ENCODE measurements at regions not wholly inside any gene's neighbourhood (a gene's known extent, or its start where the extent isn't known, plus 50 kb on each side); places are given as distances from the start of the nearest gene placed in this dataset.

DNA sequence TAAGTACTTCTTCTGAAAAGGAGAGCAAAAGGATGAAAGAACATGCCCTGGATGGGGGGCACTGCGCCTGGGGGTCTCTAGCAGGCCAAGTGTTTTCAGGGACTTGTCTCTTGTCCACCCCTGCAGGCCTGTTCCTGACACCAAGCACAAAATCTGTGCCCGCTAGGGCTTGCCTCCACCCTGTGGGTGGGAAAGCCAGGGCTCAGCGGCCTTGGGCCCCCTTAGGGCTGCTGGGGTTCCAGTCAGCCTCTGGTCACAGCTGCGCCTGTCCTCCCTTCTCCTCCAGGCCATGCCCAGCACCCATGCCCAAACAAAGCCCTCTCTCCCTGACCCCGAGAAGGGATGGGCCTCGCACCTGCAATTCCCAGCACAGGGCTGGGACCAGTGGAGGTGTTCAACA is 71.1 kb upstream of the TRPM1 start:
- Histone ChIP-seq H3K27me3 (ENCODE audit: insufficient read depth, low read length) (no peaks in the 10 kb centered on the region), H3K9me3 (ENCODE audit: low read depth, low read length) (no peaks in the 10 kb centered on the region), H3K4me2 (ENCODE audit: insufficient read depth, low read length) (no peak overlapping the region), H4K20me1 (ENCODE audit: insufficient read depth, low read length) (no peaks in the 10 kb centered on the region), H3K4me3 (ENCODE audit: insufficient read depth, low read length) (no peak overlapping the region), H3K79me2 (ENCODE audit: insufficient read depth, low read length) (no peaks in the 10 kb centered on the region), H3K36me3 (ENCODE audit: insufficient read depth, low read length) (no peaks in the 10 kb centered on the region), H3K27ac (ENCODE audit: low read depth, low read length) (no peak overlapping the region), H3K4me1 (ENCODE audit: insufficient read depth, low read length) (no peaks in the 10 kb centered on the region), H2AFZ (ENCODE audit: low read length) (no peak overlapping the region)
- TF ChIP-seq CTCF (IDR thresholded peaks at IDR 0.05; ENCODE audit: extremely low read depth, low read depth, low read length), result no peak
- DNase-seq (ENCODE audit: insufficient read length, low spot score, missing footprints), result no peak

GRCh38 chr15:31173790-31174450 is 72.4 kb upstream of the TRPM1 start:
- H3K27ac ChIP-seq (ENCODE audit: low read depth, low read length), result no peak overlapping the region
- no peak overlapping the region for H3K4me2 ChIP-seq (ENCODE audit: insufficient read depth, low read length)
- no peak overlapping the region for H2AFZ ChIP-seq (ENCODE audit: low read length)
- H3K4me3 ChIP-seq (ENCODE audit: insufficient read depth, low read length), result no peak overlapping the region
- no peaks in the 10 kb centered on the region for H3K9me3 ChIP-seq (ENCODE audit: low read depth, low read length)
- H4K20me1 ChIP-seq (ENCODE audit: insufficient read depth, low read length), result no peaks in the 10 kb centered on the region
- no peak for TF ChIP-seq CTCF (IDR thresholded peaks at IDR 0.05; ENCODE audit: extremely low read depth, low read depth, low read length)
- H3K79me2 ChIP-seq (ENCODE audit: insufficient read depth, low read length), result no peaks in the 10 kb centered on the region
- no peaks in the 10 kb centered on the region for H3K4me1 ChIP-seq (ENCODE audit: insufficient read depth, low read length)
- DNase-seq (ENCODE audit: insufficient read length, low spot score, missing footprints), result no peak
- no peaks in the 10 kb centered on the region for H3K36me3 ChIP-seq (ENCODE audit: insufficient read depth, low read length)
- no peaks in the 10 kb centered on the region for H3K27me3 ChIP-seq (ENCODE audit: insufficient read depth, low read length)

DNA sequence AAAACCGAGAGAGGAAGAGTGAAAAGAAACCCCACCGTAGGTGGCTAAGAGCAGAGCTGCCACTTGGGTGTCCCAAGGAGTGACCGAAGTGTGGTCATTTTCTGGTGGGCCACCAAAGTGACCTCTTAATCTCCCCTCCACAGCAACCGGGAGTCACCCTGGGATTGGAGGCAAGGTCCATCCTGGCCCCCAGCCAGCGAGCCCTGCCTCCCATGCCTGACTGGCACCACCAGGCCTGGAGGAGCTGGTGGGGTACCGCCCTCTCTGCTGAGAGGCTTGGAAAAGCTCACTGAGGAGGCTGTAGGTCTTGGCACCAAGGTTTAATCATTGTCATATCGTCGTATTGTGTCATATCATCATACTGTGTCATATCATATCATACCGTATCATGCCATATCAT is 74.0 kb upstream of the TRPM1 start:
- Histone ChIP-seq H3K4me1 (ENCODE audit: insufficient read depth, low read length) (no peaks in the 10 kb centered on the region), H3K9me3 (ENCODE audit: low read depth, low read length) (no peaks in the 10 kb centered on the region), H4K20me1 (ENCODE audit: insufficient read depth, low read length) (no peaks in the 10 kb centered on the region), H3K4me2 (ENCODE audit: insufficient read depth, low read length) (no peak overlapping the region), H3K79me2 (ENCODE audit: insufficient read depth, low read length) (no peaks in the 10 kb centered on the region), H3K27me3 (ENCODE audit: insufficient read depth, low read length) (no peaks in the 10 kb centered on the region), H3K4me3 (ENCODE audit: insufficient read depth, low read length) (no peak overlapping the region), H3K36me3 (ENCODE audit: insufficient read depth, low read length) (no peaks in the 10 kb centered on the region), H3K27ac (ENCODE audit: low read depth, low read length) (no peak overlapping the region), H2AFZ (ENCODE audit: low read length) (no peak overlapping the region)
- TF ChIP-seq CTCF (IDR thresholded peaks at IDR 0.05; ENCODE audit: extremely low read depth, low read depth, low read length), result no peak
- no peak for DNase-seq (ENCODE audit: insufficient read length, low spot score, missing footprints)

DNA sequence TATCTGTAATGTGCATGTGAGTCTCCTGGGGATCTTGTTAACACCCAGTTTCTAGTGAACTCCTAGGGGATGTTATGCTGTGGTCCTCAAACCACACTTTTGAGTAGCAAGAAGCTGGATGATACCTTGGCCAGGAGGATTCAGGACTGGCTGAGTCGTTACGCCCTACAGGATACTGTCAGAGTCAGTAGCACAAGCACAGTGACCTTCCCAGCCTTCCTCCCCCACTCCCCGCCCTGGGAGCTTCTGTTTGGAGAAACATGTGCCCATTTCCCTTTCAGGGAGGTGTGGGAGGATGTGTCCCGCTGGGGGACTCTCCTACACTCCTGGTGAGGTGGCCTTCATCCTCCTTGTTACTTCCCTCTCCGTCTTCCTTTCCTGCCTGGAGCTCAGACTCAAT is 76.4 kb upstream of the TRPM1 start:
- H3K9me3 ChIP-seq (ENCODE audit: low read depth, low read length), result no peaks in the 10 kb centered on the region
- no peaks in the 10 kb centered on the region for H3K27me3 ChIP-seq (ENCODE audit: insufficient read depth, low read length)
- no peak overlapping the region for H2AFZ ChIP-seq (ENCODE audit: low read length)
- H3K79me2 ChIP-seq (ENCODE audit: insufficient read depth, low read length), result no peaks in the 10 kb centered on the region
- TF ChIP-seq CTCF (IDR thresholded peaks at IDR 0.05; ENCODE audit: extremely low read depth, low read depth, low read length), result no peak
- DNase-seq (ENCODE audit: insufficient read length, low spot score, missing footprints), result no peak
- no peak overlapping the region for H3K4me3 ChIP-seq (ENCODE audit: insufficient read depth, low read length)
- H3K27ac ChIP-seq (ENCODE audit: low read depth, low read length), result no peak overlapping the region
- no peaks in the 10 kb centered on the region for H4K20me1 ChIP-seq (ENCODE audit: insufficient read depth, low read length)
- H3K36me3 ChIP-seq (ENCODE audit: insufficient read depth, low read length), result no peaks in the 10 kb centered on the region
- no peak overlapping the region for H3K4me2 ChIP-seq (ENCODE audit: insufficient read depth, low read length)
- H3K4me1 ChIP-seq (ENCODE audit: insufficient read depth, low read length), result no peaks in the 10 kb centered on the region
